ENCODE measurements at regions not wholly inside any gene's neighbourhood (a gene's known extent, or its start where the extent isn't known, plus 50 kb on each side); places are given as distances from the start of the nearest gene placed in this dataset.

DNA sequence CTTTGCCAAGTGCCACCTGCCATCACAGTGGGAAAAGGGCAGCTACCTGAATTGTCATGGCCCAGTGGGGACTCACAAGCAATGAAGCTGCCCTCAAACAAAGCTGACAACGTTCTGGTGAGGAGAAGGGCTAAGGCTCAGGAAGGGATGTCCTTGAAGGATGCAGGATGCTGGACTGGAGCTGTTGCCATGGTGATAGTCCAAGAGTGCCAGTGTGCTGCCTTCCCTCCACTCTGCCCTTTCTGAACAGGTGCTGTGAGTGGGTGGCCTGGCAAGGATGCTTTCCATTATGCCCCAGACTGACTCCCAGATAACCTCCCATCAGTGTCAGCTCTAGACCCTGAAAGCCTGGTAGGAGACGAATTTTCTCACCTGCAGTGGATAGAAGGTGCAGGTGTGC, 137.8 kb upstream of the GYPC start:
- DNase-seq: no peak

DNA sequence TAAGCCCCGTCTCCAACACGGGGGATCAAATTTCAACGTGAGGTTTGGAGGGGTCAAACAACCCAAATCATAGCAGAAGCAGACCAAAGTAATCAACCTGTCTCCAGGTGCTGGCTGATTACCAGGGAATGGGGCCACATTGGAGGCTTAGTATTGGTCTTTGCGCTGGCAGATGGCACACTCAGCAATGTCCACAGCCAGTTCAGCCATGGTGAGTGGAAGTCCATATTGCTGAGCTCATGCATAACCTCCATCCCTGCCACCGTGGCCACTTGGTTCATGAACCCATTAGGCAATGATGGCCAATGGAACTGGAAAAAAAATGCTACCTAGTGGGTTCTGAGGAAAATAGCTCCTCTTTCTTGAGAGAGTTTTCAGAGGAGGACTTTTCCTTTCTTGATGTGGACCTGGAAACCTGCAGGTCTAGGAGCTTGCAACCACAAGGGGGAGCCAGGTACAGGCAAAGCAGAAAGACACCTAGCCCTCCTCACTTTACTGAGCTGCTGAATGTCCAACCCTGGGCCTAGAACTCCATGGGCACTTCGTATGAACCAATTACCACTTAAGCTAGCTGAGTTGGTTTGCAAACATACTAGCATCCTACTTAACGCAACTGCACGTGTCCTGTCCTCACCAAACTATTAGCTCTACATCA, 128.0 kb upstream of the GYPC start:
- DNase-seq: no peak

DNA sequence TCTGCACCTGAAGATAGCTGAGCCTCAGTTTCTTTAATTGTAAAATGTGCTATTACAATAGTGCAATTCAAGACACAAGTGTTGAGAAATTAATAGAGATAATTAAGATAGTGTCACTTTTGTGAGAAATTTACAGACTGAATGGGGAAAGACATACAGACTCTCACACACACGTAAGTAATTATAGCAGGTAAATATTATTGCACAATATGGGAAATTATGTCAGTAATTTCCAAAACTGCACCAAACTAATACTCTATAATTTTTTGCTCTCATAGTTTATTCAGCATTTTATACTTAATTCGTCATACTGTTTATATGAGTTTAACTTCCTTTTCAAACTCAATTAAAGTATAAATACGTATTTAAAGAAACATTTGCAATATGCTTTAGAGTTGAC, 124.9 kb upstream of the GYPC start:
- no peak for DNase-seq

DNA sequence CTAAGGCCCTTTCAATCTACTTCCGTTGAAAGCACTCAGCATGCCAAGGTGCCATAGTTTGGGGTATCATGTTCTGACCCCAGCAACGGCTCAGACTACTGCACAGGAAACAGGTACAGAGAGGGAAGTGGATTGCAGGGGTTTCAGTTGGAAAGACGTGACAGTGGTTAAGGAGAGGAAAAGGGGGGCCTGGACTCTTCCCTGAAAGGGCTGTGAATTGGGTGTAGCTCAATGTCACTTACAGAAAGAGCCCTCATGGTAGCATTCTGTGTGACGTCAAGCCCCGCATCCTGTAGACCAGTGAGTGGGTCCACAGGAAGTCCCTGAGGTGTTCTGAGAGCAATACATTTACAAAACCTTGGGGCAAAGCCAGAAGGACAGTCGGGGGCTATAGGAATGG, 121.5 kb upstream of the GYPC start:
- no peak for DNase-seq

DNA sequence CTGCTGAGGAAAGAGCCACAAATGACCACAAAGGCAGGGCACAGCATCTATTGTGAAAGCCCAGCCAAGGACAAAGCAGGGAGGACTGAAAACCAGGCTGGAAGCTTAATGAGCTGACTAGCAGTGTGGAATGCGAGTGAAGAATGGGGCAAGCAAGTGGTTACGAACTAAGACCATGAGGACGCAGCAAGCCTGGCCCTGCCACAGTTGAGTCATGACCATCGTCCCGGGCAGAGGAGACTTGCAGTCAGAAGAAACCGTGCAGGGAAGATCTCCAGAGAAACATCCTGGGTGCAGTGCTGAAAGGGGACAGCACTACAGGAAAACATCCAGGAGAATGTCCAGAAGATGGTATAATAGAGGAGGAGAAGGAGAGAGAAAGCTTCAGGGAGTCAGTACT, 120.5 kb upstream of the GYPC start:
- DNase-seq: no peak

DNA sequence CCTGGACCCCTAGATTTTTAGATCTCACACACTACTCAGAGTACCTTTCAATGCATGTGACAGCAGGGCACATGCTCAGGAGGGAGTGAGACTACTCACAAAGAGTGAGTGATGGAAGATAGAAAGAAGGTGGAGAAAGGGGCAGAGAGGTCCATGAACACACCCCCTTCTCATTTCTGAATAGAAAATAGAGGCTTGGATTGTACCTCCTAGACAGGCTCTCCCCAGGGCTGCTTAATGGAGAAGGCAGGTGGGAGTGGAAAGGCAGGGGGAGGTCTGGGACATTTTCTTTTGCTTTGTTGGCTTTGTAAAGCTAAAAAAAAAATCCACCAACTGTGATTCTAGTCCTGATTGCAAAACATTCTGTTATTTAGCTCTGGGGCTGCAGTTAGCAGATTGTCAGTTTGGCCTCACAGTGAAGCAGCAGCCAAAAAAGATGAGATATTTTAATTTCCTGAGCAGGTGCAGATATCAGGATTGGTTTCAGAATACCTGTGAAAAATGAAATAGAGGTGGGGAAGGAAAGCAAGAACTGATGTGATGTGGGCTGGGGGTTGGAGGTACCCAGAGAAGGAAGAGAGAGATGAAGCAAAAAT, 119.3 kb upstream of the GYPC start:
- DNase-seq: no peak

DNA sequence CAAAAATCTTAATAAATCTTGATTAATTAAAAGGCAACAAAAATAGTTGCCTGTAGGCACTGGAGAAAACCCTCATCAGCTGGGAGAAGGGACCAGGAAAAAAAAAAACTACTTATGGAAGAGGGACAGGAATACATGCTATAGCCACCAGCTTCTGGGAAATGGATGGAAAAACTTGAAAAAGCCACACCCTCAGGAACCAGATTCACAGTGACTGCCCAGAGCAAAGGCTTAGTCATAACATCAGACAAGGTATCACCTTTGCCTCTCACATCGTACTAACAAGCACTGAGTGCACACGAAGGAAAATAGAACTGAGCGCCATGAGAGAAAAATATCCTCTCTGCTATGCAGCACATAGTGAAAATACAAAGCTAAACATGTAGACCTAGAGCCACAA, 116.9 kb upstream of the GYPC start:
- DNase-seq: no peak

DNA sequence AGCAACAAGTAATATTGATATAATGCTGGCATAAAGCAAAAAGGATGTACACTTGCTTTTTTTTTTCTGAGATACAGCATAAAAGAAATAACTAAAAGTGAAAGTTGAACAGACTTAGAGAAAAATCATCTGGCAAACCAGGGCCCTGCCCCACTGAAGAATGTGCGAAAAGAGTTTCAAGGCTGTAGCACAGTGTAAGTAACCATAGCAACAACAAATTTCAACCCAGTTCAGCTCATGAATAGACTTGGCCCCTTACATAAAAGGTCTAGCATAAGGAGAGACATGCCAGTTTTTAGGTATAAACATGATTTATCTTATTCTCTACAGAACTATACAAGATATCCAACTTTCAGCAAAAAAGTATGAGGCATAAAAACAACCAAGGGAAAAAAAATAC, 113.7 kb upstream of the GYPC start:
- no peak for DNase-seq

DNA sequence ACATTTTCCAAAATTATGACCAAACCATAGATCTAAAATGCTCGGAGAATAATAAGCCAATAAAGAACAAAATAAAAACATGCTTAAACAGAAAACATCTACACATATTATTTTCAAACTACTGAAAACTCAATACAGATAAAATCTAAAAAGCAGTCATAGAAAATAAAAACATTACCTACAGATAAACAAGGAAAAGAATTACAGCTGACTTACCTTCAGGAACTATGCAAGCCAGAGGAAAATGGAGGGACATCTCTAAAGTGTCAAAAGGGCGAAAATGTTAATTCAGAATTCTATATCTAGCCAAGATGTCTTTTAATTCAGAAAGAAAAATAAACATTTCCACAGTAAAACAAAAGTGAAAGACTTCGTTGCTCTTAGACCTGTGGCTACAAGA, 112.9 kb upstream of the GYPC start:
- DNase-seq: no peak

DNA sequence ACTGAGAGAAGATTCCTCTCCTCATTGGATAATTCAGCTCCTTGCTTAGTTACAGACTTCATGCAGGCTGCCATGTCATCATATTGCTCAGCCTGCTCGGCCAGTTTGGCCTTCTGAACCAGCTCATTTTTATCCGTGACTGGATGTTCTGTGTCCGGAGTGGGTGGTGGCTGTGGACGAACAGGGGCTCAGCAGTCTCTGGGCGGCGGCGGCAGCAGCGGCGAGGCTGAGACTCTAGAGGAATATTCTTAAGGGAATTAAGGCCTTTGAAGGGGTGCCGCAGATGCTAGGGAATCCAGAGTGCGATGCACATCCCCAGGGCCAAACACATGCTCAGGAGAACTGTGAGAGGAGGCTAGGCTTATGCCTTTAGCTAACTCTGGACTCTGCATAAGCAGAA, 97.9 kb upstream of the GYPC start:
- DNase-seq: no peak

DNA sequence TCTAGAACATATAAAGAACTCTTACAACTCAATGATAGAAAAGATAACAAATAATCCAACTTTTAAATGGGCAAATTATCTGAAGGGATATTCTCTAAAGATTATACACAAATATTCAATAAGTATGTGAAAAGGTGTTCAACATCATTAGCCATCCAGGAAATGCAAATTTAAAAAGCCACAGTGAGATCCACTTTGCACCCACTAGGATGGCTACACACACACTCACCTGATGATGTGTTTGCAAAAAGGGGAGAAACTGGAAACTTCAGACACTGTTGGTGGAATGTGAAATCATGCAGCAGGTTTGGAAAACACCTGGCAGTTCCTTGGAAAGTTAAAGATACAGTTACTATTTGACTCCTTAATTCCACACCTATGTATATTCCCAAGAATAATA, 87.2 kb upstream of the GYPC start:
- DNase-seq: no peak

DNA sequence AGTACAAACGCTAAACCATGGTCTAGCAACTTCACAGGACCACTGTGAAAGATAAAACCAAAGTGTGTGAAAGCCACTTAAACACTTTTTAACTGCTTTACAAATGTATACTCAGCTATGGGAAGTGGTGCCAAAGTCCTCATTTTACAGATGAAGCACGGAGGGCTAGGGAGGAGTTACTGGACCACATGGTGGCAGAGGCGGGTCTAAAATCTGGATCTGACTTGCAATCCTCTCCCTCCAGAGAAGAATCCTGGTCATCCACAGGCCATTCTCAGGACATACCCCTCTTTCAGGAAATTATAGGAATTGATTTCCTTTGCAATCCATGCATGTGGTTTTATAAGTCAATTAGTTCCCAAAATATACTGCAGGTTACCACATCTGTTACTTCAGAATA, 84.6 kb upstream of the GYPC start:
- DNase-seq: no peak

DNA sequence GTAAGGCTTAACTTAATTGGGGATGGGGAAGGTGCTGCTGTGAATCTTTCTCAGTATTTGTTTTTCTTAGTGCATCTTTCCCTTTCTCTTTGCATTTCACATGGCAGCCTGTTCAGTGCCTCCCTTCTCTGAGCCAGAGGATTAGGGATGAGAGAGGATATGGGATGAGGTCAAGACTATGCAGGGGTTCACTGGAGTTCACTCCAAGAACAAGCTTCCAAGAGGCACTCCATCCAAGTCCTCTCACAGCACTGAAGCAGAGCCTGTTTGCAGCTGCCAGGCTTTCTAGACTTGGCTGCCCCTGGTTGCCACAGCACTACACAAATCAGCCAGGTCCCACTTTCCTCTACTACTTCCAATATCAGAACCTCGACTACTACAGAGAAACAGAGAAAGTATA, 80.3 kb upstream of the GYPC start:
- DNase-seq: no peak

DNA sequence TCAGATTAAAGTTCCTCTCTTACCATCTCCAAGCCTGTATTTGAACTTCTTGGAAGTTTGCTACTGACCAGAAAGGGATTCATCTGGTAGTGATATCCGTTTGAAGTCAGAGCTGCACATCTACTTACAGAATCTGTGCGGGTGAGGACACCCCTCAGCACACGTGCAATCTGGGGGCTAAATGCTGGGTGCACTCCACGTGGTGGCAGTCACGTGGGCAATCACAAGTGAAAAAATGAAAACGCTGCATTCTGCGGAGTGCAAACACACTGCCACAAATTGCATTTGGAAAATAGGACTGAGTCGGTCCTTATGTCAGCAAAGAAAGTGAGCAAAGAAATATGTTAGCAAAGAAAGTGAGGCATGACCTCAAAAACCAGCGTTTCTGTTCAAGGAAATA, 76.1 kb upstream of the GYPC start:
- no peak for DNase-seq

DNA sequence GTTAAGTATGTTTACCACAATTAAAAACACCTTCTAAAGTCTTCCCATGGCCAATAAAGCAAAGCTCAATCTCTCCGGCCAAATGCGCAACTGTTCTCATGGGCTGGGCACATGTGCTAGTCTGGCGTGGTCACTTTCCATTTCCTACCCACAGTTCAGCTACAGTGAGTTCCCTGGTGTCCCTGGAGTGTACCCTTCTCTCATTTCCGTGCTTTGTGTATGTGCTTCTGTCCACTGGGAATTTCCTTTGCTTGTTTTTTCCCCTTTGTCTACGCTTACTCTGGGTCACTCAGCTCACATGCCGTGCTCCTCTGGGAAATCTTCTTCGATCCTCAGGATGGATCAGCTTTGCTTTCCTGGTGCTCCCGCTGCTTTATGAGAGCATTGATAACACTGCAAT, 69.6 kb upstream of the GYPC start:
- DNase-seq: no peak

DNA sequence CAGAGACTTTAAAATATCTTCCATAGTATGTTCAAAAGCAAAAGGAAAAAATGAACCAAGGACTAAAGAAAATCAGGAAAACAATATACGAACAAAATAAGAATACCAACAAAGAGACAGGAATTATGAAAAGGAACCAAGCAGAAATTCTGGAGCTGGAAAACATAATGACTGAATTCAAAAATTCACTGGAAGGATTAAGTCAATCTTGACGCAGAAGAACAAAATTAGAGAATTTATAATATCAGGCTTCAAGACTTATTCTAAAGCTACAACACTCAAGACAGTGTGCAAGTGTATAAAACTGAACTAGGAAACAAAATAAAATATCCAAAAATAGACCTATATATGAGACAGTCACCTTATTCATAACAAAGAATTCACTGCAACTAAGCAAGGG, 56.9 kb upstream of the GYPC start:
- no peak for DNase-seq

DNA sequence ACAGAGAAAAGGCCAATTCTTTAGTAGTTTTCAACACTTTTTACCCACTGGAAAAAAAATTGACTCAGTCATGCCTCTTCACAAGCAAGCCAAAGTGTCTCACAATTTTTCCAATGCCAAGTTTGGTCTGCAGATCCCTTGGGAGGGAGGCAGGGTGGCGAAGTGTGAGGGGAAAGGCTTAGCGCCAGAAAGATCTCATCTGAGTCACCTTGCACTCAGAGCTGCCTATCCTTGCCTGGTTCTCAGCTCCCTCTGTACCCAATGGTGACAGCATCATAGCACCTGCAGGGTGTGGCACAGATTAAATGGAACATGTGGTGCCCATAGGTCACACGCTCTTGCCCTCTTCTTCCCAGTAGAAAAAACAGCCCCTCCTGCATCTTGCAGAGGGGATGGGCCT, 55.2 kb upstream of the GYPC start:
- no peak for DNase-seq

DNA sequence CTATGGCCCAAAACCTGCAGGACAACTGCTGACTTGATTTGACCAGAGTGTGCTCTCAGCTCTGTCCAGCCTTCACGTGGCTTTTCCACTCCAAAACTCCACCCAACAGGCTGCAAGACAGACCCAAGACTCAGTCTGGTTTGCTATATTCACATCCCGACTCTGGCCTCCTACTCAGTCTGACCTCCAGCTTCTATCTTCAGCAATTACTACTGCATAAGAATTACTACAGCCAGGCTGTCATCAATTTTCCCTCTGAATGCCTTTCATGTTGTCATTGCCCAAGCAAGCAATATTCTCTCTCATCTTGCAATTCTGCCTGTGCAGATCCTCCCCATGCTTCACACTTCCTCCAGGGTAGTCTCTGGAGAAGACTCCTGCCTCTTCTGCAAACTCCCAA, 53.6 kb upstream of the GYPC start:
- no peak for DNase-seq

All from NCI-H2081 treated with DMSO at 0.1 percent for 48 hours (cell line).